ENCODE measurements at regions not wholly inside any gene's neighbourhood (a gene's known extent, or its start where the extent isn't known, plus 50 kb on each side); places are given as distances from the start of the nearest gene placed in this dataset.

- Mint-ChIP-seq H3K36me3 (ENCODE audit: low read depth, unreplicated experiment) (no peaks in the 10 kb centered on the region), H3K27ac (ENCODE audit: unreplicated experiment) (no peak overlapping the region), H3K4me3 (ENCODE audit: unreplicated experiment) (no peak overlapping the region), H3K9me3 (ENCODE audit: unreplicated experiment) (no peaks in the 10 kb centered on the region), H3K4me1 (ENCODE audit: unreplicated experiment) (no peaks in the 10 kb centered on the region), H3K27me3 (ENCODE audit: unreplicated experiment) (no peaks in the 10 kb centered on the region)
- no peak for DNase-seq (ENCODE audit: low spot score)
- TF ChIP-seq, protein P1, sequence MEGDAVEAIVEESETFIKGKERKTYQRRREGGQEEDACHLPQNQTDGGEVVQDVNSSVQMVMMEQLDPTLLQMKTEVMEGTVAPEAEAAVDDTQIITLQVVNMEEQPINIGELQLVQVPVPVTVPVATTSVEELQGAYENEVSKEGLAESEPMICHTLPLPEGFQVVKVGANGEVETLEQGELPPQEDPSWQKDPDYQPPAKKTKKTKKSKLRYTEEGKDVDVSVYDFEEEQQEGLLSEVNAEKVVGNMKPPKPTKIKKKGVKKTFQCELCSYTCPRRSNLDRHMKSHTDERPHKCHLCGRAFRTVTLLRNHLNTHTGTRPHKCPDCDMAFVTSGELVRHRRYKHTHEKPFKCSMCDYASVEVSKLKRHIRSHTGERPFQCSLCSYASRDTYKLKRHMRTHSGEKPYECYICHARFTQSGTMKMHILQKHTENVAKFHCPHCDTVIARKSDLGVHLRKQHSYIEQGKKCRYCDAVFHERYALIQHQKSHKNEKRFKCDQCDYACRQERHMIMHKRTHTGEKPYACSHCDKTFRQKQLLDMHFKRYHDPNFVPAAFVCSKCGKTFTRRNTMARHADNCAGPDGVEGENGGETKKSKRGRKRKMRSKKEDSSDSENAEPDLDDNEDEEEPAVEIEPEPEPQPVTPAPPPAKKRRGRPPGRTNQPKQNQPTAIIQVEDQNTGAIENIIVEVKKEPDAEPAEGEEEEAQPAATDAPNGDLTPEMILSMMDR (IDR thresholded peaks at IDR 0.05; ENCODE audit: unreplicated experiment): no peak
Measured at GRCh38 chr11:98036810-98037209, 983.9 kb upstream of the CNTN5 start.

DNA sequence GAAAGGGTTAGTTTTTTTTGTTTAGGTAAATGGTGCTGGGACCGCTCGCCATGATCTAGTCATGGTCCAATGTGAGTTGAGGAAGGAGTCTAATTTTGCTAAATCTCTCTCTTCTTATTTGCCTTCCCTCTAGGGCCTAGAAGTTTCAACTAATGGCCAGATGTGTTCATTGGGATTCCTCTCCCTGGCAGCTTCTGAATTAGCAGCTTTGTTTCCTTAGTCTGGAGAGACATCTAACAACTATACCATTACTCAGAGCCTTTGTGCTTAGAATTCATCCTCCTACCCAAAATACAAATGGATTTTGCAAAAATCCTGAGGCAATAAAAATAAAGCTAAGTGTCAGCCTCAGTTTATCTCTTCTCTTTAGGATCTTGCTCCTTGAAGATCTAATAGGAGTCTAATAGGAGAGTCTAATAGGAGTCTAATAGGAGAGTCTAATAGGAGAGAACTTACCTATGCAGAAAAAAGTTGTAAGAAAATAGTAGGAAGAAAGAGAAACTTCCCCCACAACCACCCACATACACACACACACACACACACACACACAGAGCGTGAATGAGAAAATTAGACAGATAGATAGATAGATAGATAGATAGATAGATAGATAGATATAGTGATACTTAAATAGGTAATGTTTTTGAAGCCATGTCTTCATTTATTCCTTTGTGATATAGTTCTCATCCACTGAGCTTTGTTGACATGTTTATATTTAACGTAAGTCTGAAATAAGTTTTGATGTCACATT, 980.5 kb upstream of the CNTN5 start:
- TF ChIP-seq, protein P1 (IDR thresholded peaks at IDR 0.05; ENCODE audit: unreplicated experiment): no peak
- Mint-ChIP-seq H3K4me3 (ENCODE audit: unreplicated experiment) (no peak overlapping the region), H3K36me3 (ENCODE audit: low read depth, unreplicated experiment) (no peaks in the 10 kb centered on the region), H3K4me1 (ENCODE audit: unreplicated experiment) (no peaks in the 10 kb centered on the region), H3K27ac (ENCODE audit: unreplicated experiment) (no peak overlapping the region), H3K9me3 (ENCODE audit: unreplicated experiment) (no peaks in the 10 kb centered on the region), H3K27me3 (ENCODE audit: unreplicated experiment) (no peaks in the 10 kb centered on the region)
- DNase-seq (ENCODE audit: low spot score): no peak

DNA sequence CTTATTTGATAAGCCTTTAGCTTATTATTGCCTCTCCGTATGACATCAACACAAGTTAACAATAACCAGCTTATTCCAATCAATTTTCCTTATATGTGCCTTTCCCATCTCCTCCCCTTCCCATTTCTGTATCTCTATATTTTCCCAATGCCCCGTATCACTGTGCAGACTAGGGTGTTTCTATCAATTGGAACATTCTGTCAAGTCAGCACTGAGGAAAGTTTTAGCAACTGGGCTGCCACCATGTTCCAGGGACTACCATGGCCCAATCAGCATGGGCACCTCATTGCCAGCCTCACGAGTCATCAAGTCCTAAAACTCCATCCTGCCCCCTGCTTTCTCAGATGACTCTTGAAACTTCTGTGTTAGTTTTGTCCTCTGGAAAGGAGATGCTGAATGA, 973.1 kb upstream of the CNTN5 start:
- DNase-seq (ENCODE audit: low spot score): no peak
- Mint-ChIP-seq H3K27ac (ENCODE audit: unreplicated experiment) (no peak overlapping the region), H3K27me3 (ENCODE audit: unreplicated experiment) (no peaks in the 10 kb centered on the region), H3K9me3 (ENCODE audit: unreplicated experiment) (no peaks in the 10 kb centered on the region), H3K4me3 (ENCODE audit: unreplicated experiment) (no peak overlapping the region), H3K36me3 (ENCODE audit: low read depth, unreplicated experiment) (no peaks in the 10 kb centered on the region), H3K4me1 (ENCODE audit: unreplicated experiment) (no peaks in the 10 kb centered on the region)
- TF ChIP-seq, protein P1 (IDR thresholded peaks at IDR 0.05; ENCODE audit: unreplicated experiment): no peak

DNA sequence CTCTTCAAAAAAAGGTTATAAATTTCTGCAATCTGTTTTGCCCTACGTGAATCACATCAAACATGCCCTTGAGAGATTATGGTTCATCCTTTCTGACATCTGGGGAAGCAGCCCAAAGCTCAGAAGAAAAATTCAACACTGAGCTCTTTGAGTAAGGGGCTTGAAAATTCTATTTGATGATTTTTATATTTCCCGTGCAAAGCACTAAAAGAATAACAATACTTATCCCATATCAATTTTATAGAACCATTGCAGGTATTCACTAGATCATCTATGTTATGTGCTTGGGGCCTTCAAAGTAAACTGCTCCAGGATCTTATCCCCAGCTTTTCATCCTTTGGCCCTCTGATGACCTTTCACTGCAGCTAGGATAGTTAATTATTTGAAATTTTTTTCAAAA, 966.9 kb upstream of the CNTN5 start:
- no peaks in the 10 kb centered on the region for H3K9me3 Mint-ChIP-seq (ENCODE audit: unreplicated experiment)
- H3K27me3 Mint-ChIP-seq (ENCODE audit: unreplicated experiment): no peaks in the 10 kb centered on the region
- no peak overlapping the region for H3K4me3 Mint-ChIP-seq (ENCODE audit: unreplicated experiment)
- TF ChIP-seq, protein P1 (IDR thresholded peaks at IDR 0.05; ENCODE audit: unreplicated experiment): no peak
- DNase-seq (ENCODE audit: low spot score): no peak
- no peaks in the 10 kb centered on the region for H3K36me3 Mint-ChIP-seq (ENCODE audit: low read depth, unreplicated experiment)
- H3K27ac Mint-ChIP-seq (ENCODE audit: unreplicated experiment): no peak overlapping the region
- no peaks in the 10 kb centered on the region for H3K4me1 Mint-ChIP-seq (ENCODE audit: unreplicated experiment)

DNA sequence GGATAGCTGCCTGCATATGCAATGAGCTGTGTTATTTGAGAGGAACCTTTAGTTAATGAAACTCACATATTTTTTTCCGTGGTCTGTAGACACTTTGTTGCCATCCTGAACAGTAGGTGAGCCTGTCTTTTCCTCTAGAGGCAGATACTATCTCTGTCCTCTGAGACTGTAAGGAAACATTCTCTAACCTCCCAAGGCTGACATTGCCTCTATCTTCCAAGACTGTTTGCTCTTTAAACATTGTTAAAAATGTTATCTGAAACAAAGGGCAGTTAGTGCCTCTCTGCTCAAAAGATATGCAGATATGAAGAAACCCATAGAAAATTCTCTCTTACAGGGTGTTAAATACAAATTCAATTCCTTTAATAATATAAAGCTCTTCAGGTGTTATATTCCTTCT, 963.8 kb upstream of the CNTN5 start:
- H3K4me3 Mint-ChIP-seq (ENCODE audit: unreplicated experiment): no peak overlapping the region
- H3K9me3 Mint-ChIP-seq (ENCODE audit: unreplicated experiment): no peaks in the 10 kb centered on the region
- no peaks in the 10 kb centered on the region for H3K27me3 Mint-ChIP-seq (ENCODE audit: unreplicated experiment)
- H3K4me1 Mint-ChIP-seq (ENCODE audit: unreplicated experiment): no peaks in the 10 kb centered on the region
- TF ChIP-seq, protein P1 (IDR thresholded peaks at IDR 0.05; ENCODE audit: unreplicated experiment): no peak
- no peaks in the 10 kb centered on the region for H3K36me3 Mint-ChIP-seq (ENCODE audit: low read depth, unreplicated experiment)
- no peak overlapping the region for H3K27ac Mint-ChIP-seq (ENCODE audit: unreplicated experiment)
- no peak for DNase-seq (ENCODE audit: low spot score)
